Skin epidermis (tissue), 12 donors: ENCODE measurements at regions not wholly inside any gene's neighbourhood (a gene's known extent, or its start where the extent isn't known, plus 50 kb on each side); places are given as distances from the start of the nearest gene placed in this dataset.

Experiments
- H3K27ac ChIP-seq, 21 experiments: fragments of 200-600 bp; sonication (generic) in 11 of 21; one replicate each; pipeline ENCODE4 v1.5.0; 2020; ENCODE audit warnings: mild to moderate bottlenecking in 3 of 21, inconsistent platforms in 2 of 21, moderate library complexity in 2 of 21
- H3K4me3 ChIP-seq, 7 experiments: fragments of 200-600 bp; sonication (generic) in 2 of 7; one replicate each; pipeline ENCODE4 v1.5.0; 2020; ENCODE audit warnings: inconsistent platforms in 2 of 7, mild to moderate bottlenecking in 2 of 7, moderate library complexity in 1 of 7

- no peak overlapping the region for H3K4me3 ChIP-seq
- H3K27ac ChIP-seq: no peak overlapping the region
Measured at GRCh38 chr3:22886439-22887068, 316.6 kb upstream of the UBE2E2 start.

- no peak overlapping the region for H3K27ac ChIP-seq
- H3K4me3 ChIP-seq: no peak overlapping the region
Measured at GRCh38 chr3:22887664-22888291, 315.3 kb upstream of the UBE2E2 start.

GRCh38 chr3:22893101-22893500 is 310.0 kb upstream of the UBE2E2 start:
- H3K27ac ChIP-seq: no peak overlapping the region
- no peak overlapping the region for H3K4me3 ChIP-seq

- no peak overlapping the region for H3K4me3 ChIP-seq
- no peak overlapping the region for H3K27ac ChIP-seq
Measured at GRCh38 chr3:22893644-22894325, 309.3 kb upstream of the UBE2E2 start.

DNA sequence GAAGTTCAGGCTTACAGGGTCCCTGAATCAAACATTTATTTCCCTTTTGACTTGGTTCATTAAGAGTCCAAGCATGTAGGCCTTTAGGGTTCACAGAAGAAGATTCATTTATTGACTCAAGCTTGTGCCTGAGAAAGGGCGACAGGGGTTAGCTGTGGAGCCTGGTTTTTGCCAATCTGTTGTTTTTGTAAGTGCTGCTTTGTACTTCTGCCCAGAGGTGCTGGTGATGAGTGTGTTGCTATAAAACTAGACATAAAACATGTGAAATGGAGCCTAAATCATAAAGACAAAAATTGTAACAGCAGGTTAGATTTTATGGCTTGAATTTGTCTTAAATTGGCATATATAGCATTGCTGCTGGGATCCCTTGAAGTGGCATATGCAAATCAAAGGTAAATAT is 308.3 kb upstream of the UBE2E2 start:
- Histone ChIP-seq H3K4me3 (no peak overlapping the region), H3K27ac (no peak overlapping the region)

DNA sequence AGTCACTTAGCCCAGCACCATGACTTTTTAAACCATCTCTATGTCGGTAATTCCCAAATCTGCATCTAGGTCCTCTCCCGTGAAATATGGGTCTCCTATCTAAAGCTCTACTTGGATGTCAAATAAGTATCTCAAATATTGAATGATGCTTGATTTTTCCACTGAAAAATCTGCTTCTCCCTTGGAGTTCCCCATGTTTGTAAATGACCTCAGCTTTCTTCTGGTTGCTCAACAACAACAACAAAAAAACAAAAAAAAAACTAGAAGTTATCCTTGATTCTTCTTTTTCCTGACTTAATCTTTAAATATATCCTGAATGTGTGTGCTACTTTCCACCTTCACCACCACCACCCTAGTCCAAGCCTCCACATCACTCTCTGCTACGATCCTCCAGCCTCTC is 307.5 kb upstream of the UBE2E2 start:
- Histone ChIP-seq H3K4me3 (no peak overlapping the region), H3K27ac (no peak overlapping the region)

- no peak overlapping the region for H3K27ac ChIP-seq
- H3K4me3 ChIP-seq: no peak overlapping the region
Measured at GRCh38 chr3:22898558-22898957, 304.6 kb upstream of the UBE2E2 start.

GRCh38 chr3:22899441-22899840 is 303.7 kb upstream of the UBE2E2 start:
- no peak overlapping the region for H3K27ac ChIP-seq
- H3K4me3 ChIP-seq: no peak overlapping the region

DNA sequence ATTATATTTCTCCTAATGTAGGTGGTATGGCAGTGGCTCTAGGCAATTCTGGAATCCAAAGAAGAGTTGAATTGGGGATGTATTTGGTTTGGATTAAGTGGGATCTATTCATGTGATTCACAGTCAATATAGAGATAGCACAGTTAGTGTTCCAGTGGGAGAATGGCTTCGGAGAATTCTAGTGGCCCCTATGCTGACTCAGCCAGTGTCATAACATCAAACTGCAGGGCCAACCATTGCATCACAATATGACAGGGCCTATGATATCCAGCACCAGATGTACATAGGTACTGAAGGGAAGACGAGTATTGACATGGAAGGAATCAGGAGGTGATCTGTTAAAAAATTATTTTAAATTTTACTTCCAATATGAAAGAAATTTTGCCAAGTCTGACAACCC is 302.8 kb upstream of the UBE2E2 start:
- no peak overlapping the region for H3K4me3 ChIP-seq
- H3K27ac ChIP-seq: no peak overlapping the region

DNA sequence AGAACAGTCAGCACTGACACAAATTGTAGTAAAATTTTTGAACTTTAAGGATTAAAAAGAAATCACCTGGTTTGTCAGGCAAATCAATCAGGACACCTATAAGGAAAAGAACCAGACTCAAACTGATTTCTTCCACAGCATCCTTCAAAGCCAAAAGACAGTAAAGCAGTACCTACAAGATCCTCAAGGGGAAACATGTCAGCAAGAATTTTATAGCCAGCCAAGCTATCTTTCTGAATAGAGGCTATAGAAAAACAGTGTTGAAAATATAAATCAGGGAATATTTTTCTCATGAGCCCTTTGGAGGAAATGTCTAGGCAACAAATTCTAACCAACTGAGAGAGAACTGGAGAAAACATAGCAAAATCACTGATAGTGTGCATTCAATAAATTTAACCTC is 301.4 kb upstream of the UBE2E2 start:
- Histone ChIP-seq H3K4me3 (no peak overlapping the region), H3K27ac (no peak overlapping the region)

- Histone ChIP-seq H3K27ac (no peak overlapping the region), H3K4me3 (no peak overlapping the region)
Measured at GRCh38 chr3:22907161-22907780, 295.9 kb upstream of the UBE2E2 start.

DNA sequence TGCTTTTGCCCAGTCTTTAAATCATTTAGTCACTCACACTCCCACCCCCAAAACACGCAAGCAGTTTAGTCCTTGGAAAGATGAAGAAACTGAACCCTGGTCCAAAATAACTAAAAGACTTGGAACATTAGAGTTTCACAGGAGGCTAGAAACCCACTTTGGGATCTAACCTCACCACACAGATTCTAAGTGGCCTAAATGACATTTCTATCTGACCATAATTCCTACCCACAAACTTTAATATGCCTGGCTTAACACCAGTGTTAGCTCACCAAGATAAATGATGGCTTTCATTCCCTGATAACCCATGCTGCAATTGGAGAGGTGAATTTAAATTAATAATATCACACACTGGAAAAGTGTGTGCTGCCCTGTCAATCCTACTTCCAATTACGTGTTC is 295.3 kb upstream of the UBE2E2 start:
- H3K4me3 ChIP-seq: no peak overlapping the region
- no peak overlapping the region for H3K27ac ChIP-seq

DNA sequence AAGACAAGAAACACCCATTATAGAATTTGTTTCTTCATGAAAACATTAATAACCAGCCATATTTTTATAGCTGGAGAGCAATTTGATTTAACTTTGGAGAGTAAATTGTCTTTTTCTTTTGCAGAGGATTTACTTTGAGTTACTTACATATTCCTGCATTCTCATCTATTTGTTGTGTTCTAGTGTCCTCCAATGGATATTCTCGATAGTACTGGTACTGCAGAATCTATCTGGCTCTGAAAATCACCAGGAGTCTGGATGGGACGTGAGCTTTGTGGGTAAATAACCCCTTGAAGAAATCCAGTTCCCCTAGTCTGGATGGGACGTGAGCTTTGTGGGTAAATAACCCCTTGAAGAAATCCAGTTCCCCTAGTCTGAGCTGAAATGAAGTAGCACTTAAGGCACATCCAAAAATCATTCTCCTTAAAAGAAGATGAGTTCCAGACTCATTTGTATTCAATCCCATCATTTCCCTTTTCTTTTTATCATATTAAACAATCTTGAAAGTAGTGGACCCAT is 294.1 kb upstream of the UBE2E2 start:
- Histone ChIP-seq H3K4me3 (no peak overlapping the region), H3K27ac (no peak overlapping the region)

DNA sequence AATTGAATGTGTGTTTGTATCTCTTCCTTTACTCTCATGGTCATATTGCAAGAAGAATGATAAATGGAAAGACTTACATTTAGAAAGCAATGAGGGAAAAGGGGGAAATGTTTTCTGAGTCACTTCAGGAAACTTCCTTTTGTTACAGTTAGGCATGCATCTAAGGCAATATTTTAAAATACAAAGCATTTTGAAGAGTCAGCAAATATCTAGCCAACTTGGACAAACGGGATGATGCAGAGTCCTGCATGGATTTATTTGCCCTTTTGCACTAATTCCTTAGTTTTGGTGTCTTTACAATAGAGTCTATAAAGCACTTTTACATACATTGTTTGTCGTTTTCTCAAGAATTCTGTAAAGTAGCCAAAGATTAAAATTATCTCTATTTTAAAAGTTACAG is 286.2 kb upstream of the UBE2E2 start:
- no peak overlapping the region for H3K27ac ChIP-seq
- no peak overlapping the region for H3K4me3 ChIP-seq

DNA sequence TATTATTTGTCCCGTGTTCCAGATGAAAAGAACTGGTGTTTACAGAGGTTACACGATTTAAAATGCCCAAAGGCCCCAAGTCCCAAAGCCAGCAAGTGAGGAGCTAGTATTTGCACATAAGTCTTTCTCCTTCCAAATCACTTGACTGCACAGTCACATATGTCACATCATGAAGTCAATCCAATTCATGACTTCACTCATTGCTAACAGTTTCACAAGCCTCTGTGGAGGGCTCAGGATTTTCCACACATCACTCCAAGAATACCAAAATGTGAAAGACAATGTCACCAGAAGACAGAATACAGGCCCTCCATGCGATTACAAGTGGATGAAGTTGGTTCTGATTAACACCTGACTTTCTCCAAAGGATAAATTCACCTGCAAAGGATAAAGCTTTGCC is 283.1 kb upstream of the UBE2E2 start:
- H3K27ac ChIP-seq: no peak overlapping the region
- no peak overlapping the region for H3K4me3 ChIP-seq

GRCh38 chr3:22922317-22922716 is 280.8 kb upstream of the UBE2E2 start:
- Histone ChIP-seq H3K4me3 (no peak overlapping the region), H3K27ac (no peak overlapping the region)

DNA sequence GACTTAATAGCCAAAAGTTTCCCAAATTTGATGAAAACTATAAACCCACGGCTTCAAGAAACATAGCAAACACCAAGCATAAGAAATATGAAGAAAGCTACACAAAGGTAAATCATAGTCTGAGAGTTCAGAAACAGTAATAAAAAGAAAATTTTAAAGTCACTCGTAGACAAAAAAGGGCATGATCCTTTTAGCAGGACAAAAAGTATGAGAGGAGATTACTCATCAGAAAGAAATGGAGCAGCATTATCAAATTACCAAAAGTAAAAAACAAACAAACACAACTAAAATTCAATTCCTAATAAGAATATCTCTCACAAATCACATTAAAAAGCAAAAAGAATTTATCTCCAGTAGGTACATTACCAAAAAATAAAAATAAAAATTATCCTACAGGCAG is 279.4 kb upstream of the UBE2E2 start:
- Histone ChIP-seq H3K27ac (no peak overlapping the region), H3K4me3 (no peak overlapping the region)

GRCh38 chr3:22928216-22929110 is 274.7 kb upstream of the UBE2E2 start:
- no peak overlapping the region for H3K4me3 ChIP-seq
- no peak overlapping the region for H3K27ac ChIP-seq

GRCh38 chr3:22933051-22933840 is 269.9 kb upstream of the UBE2E2 start:
- no peak overlapping the region for H3K4me3 ChIP-seq
- no peak overlapping the region for H3K27ac ChIP-seq
